Adrenal gland (tissue), 5 donors: ENCODE measurements at regions not wholly inside any gene's neighbourhood (a gene's known extent, or its start where the extent isn't known, plus 50 kb on each side); places are given as distances from the start of the nearest gene placed in this dataset.

ENCODE experiments used
- POLR2A ChIP-seq, 2 donors: fragments of 450-650 bp; IDR thresholded peaks; one replicate each; pipeline ENCODE4 v1.6.1; 2017; ENCODE audit warnings: antibody characterized with exemption in 2 of 2, mild to moderate bottlenecking in 2 of 2, moderate library complexity in 1 of 2
- TF ChIP-seq, protein P1 (sequence below), 6 experiments: fragments of 450-650 bp in 4 of 6; fragments of 200-600 bp in 2 of 6; sonication (generic) in 1 of 6; IDR thresholded peaks; 1 replicate in 5 of 6; 2 replicates in 1 of 6; pipeline versions ENCODE4 v1.5.1 to v1.8.0; 2016 to 2021; ENCODE audit warnings: antibody characterized with exemption in 6 of 6, mild to moderate bottlenecking in 2 of 6, moderate library complexity in 1 of 6
- donor health status: DM: no; HTN: no; CAD: no.

DNA sequence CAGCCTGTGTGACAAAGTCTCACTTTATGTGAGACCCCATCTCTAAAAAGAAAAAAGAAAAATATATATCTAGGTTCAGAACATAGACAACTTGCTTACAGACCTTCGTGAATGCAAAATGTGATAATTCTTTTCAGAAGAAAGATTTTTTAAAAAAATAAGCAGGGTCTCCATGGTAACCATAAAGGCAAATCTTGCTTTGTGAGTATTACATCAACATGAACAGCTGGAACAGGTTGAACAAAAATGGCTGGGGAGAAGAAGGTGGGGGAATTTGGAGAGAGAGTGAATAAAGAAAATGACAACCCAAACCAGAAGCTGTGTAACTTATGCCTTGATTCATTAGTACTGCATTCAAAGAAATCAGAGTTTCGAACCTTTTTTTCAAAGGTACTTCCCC lies 125.2 kb upstream of the RAP2B start:
- TF ChIP-seq, protein P1, sequence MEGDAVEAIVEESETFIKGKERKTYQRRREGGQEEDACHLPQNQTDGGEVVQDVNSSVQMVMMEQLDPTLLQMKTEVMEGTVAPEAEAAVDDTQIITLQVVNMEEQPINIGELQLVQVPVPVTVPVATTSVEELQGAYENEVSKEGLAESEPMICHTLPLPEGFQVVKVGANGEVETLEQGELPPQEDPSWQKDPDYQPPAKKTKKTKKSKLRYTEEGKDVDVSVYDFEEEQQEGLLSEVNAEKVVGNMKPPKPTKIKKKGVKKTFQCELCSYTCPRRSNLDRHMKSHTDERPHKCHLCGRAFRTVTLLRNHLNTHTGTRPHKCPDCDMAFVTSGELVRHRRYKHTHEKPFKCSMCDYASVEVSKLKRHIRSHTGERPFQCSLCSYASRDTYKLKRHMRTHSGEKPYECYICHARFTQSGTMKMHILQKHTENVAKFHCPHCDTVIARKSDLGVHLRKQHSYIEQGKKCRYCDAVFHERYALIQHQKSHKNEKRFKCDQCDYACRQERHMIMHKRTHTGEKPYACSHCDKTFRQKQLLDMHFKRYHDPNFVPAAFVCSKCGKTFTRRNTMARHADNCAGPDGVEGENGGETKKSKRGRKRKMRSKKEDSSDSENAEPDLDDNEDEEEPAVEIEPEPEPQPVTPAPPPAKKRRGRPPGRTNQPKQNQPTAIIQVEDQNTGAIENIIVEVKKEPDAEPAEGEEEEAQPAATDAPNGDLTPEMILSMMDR (IDR thresholded peaks at IDR 0.05) = no peak
- no peak for TF ChIP-seq POLR2A (IDR thresholded peaks at IDR 0.05)
